ENCODE measurements at regions not wholly inside any gene's neighbourhood (a gene's known extent, or its start where the extent isn't known, plus 50 kb on each side); places are given as distances from the start of the nearest gene placed in this dataset.
A peak's percentile ranks its signal among the peaks of the same experiment; 100 is the strongest.

DNA sequence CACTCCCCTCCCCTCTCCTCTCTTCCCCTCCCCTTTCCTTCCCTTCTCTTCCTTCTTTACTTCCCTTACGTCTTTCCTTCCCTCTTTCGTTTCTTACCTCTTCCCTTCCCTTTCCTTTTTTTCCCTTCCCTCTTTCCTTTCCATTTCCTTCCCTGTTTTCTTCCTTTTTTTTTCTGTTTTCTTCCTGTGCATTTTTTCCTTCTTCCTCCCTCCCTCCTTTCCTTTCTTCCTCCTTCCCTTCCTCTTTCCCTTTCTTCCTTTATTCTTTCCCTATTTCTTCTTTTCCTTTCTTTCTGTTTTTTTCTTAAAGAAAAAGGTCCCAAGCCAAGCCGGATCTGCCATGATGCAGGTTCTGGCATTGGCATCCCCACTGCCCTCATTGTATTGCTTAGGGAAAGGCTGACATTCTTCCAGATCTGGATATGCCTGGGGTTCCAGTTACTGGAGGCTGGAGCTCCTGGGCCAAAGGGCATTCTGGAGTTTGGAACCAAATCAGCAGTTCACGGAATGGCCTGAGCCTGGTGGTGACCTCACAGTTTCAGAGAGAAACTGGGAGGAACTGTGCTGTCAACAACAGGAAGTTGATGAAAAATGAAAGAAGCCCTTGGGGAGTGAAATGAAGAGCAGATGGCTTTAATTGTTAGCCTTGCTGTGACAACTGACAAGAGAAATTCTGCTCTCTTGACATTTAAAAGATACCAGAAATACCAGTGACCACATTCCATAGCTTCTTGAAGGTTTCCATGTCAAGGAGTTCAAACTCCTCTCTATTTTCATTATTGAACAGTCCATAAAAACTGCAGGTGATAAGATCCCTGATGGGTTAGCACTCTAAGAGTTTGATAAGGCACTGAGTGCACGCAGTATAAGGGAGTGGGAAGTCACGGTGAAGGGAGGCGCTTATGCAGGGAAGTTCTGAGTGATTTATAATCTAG lies 622.1 kb downstream of the SPRY1 start:
- TF ChIP-seq, protein P1, sequence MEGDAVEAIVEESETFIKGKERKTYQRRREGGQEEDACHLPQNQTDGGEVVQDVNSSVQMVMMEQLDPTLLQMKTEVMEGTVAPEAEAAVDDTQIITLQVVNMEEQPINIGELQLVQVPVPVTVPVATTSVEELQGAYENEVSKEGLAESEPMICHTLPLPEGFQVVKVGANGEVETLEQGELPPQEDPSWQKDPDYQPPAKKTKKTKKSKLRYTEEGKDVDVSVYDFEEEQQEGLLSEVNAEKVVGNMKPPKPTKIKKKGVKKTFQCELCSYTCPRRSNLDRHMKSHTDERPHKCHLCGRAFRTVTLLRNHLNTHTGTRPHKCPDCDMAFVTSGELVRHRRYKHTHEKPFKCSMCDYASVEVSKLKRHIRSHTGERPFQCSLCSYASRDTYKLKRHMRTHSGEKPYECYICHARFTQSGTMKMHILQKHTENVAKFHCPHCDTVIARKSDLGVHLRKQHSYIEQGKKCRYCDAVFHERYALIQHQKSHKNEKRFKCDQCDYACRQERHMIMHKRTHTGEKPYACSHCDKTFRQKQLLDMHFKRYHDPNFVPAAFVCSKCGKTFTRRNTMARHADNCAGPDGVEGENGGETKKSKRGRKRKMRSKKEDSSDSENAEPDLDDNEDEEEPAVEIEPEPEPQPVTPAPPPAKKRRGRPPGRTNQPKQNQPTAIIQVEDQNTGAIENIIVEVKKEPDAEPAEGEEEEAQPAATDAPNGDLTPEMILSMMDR (conservative IDR thresholded peaks at IDR 0.05; ENCODE audit: low read length): no peak
- peak; percentile 86 for DNase-seq (ENCODE audit: low read depth)

DNA sequence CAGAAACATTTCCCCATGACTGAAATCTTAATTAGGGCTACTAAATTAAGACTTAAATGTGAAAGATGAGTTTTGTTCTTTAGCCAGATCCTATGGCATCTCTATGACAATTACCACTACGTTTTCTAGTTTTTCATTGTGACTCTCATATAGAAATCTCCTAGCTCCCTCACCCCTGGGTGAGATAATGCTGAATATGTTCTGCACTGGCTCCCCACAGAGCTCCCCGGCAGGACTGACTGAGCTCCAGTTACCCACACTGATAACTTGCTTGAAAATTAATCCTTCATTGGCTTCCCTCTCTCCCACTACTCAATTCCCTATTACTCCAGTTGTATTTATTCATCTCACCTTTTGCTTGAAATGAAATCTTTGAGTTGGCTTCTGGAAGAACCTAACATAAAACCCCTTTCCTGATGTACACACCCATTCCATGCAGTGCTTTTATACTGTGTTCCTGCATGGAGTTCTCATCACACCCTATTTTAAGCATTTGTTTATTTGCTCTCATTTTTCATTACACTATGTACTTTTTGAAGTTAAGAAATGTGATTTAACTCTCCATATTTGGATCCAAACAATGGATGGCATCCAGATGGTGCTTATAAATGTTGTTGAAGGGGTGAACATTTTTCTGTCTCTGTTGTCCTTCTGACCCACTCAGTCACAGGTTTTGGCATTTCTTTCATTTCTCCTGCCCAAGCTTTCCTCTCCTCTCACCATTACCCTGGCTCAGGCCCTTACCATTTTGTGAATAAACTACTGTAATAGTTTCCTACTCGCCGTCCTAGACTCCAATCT lies 623.4 kb downstream of the SPRY1 start:
- no peak overlapping the region for H3K4me3 ChIP-seq (ENCODE audit: low read length)
- no peak for DNase-seq (ENCODE audit: low read depth)
- TF ChIP-seq, protein P1 (conservative IDR thresholded peaks at IDR 0.05; ENCODE audit: low read length): no peak

More for the DNA sequence above, 622.1 kb downstream of the SPRY1 start:
- H3K4me3 ChIP-seq (ENCODE audit: low read length): no peak overlapping the region

DNA sequence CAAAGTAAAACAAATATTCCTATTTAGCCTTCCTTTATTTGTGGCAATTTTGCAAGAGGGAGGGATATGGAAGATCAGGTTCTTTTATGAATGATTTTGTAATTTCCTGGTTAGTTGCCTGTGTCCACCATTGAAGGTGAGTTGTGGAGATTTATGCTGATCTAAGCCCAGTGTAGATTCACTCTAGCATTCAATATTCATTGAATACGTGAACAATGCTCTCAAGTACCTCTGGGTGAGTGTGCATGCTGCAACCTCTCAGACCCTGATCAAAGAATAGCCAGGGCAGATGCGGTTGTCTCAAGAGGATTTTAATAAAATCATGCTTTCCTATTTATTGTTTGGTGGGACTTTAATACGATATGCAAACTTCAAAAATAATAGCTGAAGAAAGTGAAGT lies 628.4 kb downstream of the SPRY1 start:
- TF ChIP-seq, protein P1 (conservative IDR thresholded peaks at IDR 0.05; ENCODE audit: low read length): no peak
- H3K4me3 ChIP-seq (ENCODE audit: low read length): no peak overlapping the region
- no peak for DNase-seq (ENCODE audit: low read depth)

DNA sequence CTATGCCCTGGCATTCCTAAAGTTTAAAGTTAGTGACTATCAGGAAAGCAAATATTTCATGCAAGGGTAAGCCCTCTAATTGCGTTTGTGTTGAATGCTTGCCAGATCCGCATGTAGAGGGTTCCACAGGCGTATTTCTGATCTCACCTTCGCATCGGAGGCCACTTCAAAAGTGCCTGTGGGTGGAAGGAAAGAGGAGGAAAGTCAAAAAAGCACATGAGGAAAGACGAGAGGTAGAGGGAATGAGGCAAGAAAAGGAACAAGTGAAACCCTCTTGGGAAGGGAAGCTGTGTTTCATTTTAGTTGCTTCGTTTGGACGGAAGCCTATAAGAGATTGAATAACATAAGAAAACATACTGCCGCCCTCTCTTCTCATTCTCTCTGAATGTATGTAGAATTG lies 628.8 kb downstream of the SPRY1 start:
- H3K4me3 ChIP-seq (ENCODE audit: low read length): no peak overlapping the region
- TF ChIP-seq, protein P1 (conservative IDR thresholded peaks at IDR 0.05; ENCODE audit: low read length): no peak
- DNase-seq (ENCODE audit: low read depth): no peak

DNA sequence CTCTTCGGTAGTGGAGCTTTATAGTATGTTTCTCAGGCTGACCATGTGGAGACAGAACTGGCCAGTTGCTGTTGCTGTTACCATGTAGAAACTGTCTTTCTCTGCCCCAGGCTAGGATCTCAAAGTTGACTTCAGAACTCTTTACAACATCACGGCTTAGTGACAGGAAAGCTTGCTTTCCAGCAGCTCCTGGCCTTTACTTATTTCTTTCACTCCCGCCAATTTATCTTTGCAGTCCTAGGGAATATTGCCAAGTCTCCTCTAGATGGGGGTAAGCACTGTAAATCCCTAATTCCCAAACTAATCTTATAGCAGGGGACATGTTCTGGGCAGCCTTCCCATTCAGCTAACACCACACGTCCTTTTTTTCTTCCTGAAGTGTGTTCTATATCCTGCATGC lies 631.6 kb downstream of the SPRY1 start:
- H3K4me3 ChIP-seq (ENCODE audit: low read length): no peak overlapping the region
- no peak for DNase-seq (ENCODE audit: low read depth)
- TF ChIP-seq, protein P1 (conservative IDR thresholded peaks at IDR 0.05; ENCODE audit: low read length): no peak

DNA sequence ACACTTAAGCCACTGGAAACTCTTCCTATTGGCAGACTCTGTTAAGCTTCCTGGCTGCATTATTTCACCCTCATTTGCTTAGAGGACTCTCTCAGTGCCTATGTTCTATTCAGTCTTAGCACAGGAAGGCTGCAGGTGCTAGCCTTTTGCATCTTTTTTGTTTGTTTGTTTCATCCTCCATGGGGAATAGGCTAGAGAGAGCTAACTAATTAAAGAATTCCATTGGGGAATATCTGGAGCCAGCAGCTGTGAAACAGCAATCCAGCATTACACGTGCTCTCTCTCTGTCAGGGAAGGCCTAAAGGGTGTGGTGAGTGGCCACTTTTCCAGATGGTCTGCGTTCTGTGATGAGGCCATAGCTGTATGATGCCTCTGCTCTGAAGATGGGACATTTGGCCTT lies 633.6 kb downstream of the SPRY1 start:
- peak; percentile 47 for DNase-seq (ENCODE audit: low read depth)
- no peak overlapping the region for H3K4me3 ChIP-seq (ENCODE audit: low read length)

More for the DNA sequence above, 633.6 kb downstream of the SPRY1 start:
- TF ChIP-seq, protein P1 (conservative IDR thresholded peaks at IDR 0.05; ENCODE audit: low read length): no peak
